WERI-Rb-1 (cell line): ENCODE measurements at regions not wholly inside any gene's neighbourhood (a gene's known extent, or its start where the extent isn't known, plus 50 kb on each side); places are given as distances from the start of the nearest gene placed in this dataset.

Experiments used
- DNase-seq: peaks from one replicate; pipeline ENCODE4 v3.0.0-alpha.2; 2020
- H3K27ac ChIP-seq: fragments of 250-450 bp; sonication (Bioruptor Pico); 2 replicates; pipeline ENCODE4 v1.5.1; 2020; ENCODE audit warnings: mild to moderate bottlenecking, moderate library complexity
- H3K27me3 ChIP-seq: fragments of 250-450 bp; sonication (Bioruptor Pico); 2 replicates; pipeline ENCODE4 v1.5.1; 2021; ENCODE audit warnings: mild to moderate bottlenecking, low read depth, moderate library complexity; ENCODE audit not compliant: insufficient read depth, severe bottlenecking
- H3K36me3 ChIP-seq: fragments of 250-450 bp; sonication (Bioruptor Pico); 2 replicates; pipeline ENCODE4 v1.5.1; 2020; ENCODE audit warnings: mild to moderate bottlenecking, moderate library complexity
- H3K4me3 ChIP-seq: 2 replicates; pipeline ENCODE4 v1.5.1; 2011; ENCODE audit warnings: low read depth, mild to moderate bottlenecking, control low read depth, low read length
- H3K9me3 ChIP-seq: fragments of 250-450 bp; sonication (Bioruptor Pico); 2 replicates; pipeline ENCODE4 v1.5.1; 2021; ENCODE audit warnings: mild to moderate bottlenecking, moderate library complexity; ENCODE audit not compliant: severe bottlenecking
- CTCF ChIP-seq: IDR thresholded peaks from 2 replicates; pipeline ENCODE4 v1.5.1; 2011; ENCODE audit warnings: low read depth, mild to moderate bottlenecking, control low read depth, inconsistent platforms, low read length

- peak; percentile 12 for DNase-seq
- peak overlapping the region; percentile 78 for H3K27ac ChIP-seq
- H3K4me3 ChIP-seq = no peak overlapping the region; the same call in 1 of the 2 replicates
- no peaks in the 10 kb centered on the region for H3K36me3 ChIP-seq
- H3K27me3 ChIP-seq = no peaks in the 10 kb centered on the region
- no peak for TF ChIP-seq CTCF
- H3K9me3 ChIP-seq = no peaks in the 10 kb centered on the region
Observed at GRCh38 chr10:85318809-85319807, 990.7 kb downstream of the CCSER2 start.

GRCh38 chr10:85319826-85320225, 991.4 kb downstream of the CCSER2 start:
- Histone ChIP-seq H3K9me3 (no peaks in the 10 kb centered on the region), H3K27ac (peak overlapping the region; percentile 78), H3K4me3 (no peak overlapping the region), H3K36me3 (no peaks in the 10 kb centered on the region), H3K27me3 (no peaks in the 10 kb centered on the region)
- DNase-seq = peak; percentile 18
- TF ChIP-seq CTCF = no peak

- Histone ChIP-seq H3K4me3 (no peak overlapping the region), H3K36me3 (no peaks in the 10 kb centered on the region), H3K27me3 (no peaks in the 10 kb centered on the region), H3K27ac (no peak overlapping the region), H3K9me3 (no peaks in the 10 kb centered on the region)
- no peak for DNase-seq
- no peak for TF ChIP-seq CTCF
Observed at GRCh38 chr10:85333594-85333993, 1005.2 kb downstream of the CCSER2 start.

- no peak overlapping the region for H3K4me3 ChIP-seq
- H3K9me3 ChIP-seq = no peaks in the 10 kb centered on the region
- no peak for TF ChIP-seq CTCF
- no peak for DNase-seq
- H3K27ac ChIP-seq = no peak overlapping the region
- H3K36me3 ChIP-seq = no peaks in the 10 kb centered on the region
- no peaks in the 10 kb centered on the region for H3K27me3 ChIP-seq
Observed at GRCh38 chr10:85362401-85362800, 1004.2 kb downstream of the GRID1 start.

DNA sequence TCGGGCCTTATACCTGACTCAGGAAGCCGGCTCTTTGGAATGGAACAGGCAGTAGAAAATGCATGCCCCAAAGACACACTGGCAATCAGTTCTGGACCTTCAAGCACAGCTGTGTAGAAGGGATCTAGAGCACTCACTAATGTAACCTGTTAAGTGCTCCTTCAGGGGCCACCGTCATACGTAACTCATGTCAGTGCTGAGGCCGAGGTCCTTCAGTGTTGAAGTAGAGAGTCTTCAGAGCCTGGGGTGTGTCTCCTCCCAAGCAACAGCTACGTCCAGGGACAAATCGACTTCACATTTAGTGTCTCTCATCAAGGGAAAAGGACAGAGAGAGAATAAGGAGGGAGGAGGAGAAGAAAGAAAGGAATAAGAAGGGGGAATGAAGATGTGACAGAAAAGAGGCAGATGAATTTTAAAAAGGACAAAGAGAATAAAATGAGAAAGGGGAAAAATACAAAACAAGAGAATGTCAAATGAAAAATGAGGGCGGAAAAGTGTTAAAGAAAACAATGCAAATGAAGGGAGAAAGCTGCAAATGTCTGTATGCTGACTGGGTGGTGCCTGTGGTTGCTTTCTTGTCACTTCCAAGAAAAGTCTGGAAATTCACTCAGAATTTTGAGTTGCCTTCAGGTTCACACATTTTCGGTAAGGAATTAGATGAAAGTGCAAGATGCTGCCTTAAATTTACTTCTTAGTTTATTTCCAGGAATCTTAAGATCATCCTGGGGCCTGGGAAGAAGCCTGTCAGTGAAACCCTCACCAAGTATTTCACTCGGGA, 989.4 kb downstream of the GRID1 start:
- DNase-seq = no peak
- H3K27ac ChIP-seq = no peak overlapping the region
- no peak overlapping the region for H3K4me3 ChIP-seq
- no peaks in the 10 kb centered on the region for H3K27me3 ChIP-seq
- no peaks in the 10 kb centered on the region for H3K9me3 ChIP-seq
- TF ChIP-seq CTCF = no peak
- no peaks in the 10 kb centered on the region for H3K36me3 ChIP-seq
